Left renal cortex interstitium (tissue), 4 donors: ENCODE measurements at regions not wholly inside any gene's neighbourhood (a gene's known extent, or its start where the extent isn't known, plus 50 kb on each side); places are given as distances from the start of the nearest gene placed in this dataset.
"Not testable (repeated sequence)": the region's sequence is repeated elsewhere in the genome, so short reads cannot be mapped to it uniquely, and the experiment has no call there.

Source experiments
- DNase-seq, 4 donors: peaks; one replicate each; pipeline ENCODE4 v3.0.0-alpha.2; 2013; ENCODE audit warnings: low read depth in 4 of 4, low spot score in 2 of 4, missing footprints in 1 of 4

DNA sequence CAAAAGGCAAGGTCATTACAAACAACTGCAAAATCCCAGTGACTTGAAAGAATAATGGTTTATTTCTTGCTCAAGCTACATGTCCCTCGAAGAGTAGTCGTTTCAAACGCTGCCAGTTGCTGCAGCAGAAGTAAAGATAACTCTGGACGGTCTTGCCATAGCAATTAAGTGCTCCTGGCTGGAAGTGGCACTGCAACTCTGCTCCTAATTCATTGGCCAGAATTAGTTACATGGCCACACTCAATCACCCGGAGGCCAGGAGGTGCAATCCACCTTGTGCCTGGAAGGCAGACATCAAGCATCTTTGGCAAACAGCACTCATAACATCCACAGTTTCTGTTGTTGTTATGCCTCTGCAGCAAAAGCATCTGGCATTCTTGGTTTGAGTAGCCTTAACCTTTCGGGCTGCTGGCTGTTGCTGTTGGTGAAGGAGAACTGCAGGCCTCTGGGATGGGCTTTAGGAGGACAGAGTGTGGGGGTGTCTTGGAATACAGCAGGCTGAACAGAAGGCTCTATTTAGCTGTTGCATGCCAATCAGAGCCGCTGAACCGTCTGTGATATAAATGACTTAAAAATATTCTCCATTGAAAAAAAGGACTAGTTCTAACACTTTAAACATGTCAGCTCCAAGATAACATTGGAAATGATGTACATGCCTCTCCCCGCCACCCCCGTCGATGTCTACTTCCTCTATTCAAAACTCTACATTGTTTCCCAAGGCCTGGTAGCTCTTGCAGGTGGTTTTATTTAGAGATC is 123.5 kb upstream of the DYRK2 start:
- DNase-seq = no peak

DNA sequence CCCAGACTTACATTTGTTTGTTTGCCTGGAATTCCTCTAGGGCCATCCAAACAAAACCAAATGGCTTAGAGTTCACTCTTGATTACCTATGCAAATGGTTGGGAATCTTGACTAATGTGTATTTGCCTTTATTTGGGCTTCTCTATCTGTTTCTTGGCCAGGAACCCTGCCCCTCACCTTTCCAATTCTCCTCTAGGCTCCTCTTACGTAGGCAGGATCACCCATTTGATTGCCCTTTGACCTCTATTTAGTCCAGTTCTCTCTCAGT is 123.0 kb upstream of the DYRK2 start:
- no peak for DNase-seq

DNA sequence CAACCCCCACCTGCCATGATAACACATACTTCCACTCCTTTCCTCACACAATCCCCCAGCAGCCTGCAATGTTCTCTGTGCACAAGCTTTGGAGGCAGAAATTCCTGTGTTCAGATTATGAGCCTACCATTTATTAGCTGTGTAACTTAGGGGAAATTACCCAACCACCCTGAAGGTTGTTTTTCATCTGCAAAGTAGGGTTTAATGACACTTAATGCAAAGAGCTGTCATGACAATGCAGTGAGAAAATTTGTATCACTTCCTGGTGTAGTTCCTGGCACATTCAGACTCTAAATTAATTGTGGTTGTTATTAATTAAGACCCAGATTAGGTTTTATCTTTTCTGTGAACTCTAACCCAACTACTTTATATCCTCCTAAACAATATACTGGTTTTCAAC is 122.4 kb upstream of the DYRK2 start:
- no peak for DNase-seq

DNA sequence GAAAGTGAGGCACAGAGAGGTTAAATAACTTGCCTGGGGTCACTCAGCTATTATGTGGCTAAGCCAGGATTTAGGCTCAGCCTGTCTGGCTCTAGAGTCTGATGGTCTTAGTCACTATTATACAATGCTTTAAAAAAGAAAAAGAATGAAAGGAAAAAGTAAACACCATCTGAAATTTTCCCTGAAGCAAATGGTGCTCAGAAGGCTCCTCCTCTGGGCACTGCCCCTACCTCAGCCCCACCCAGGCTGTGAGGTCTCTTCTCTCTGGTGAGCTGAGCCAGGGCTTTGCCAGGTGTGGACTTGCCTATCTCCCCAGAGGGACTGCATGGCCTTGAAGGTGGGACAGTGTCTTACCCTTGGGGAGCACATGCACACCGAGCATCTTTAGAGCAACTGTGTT is 117.5 kb upstream of the DYRK2 start:
- DNase-seq = no peak

DNA sequence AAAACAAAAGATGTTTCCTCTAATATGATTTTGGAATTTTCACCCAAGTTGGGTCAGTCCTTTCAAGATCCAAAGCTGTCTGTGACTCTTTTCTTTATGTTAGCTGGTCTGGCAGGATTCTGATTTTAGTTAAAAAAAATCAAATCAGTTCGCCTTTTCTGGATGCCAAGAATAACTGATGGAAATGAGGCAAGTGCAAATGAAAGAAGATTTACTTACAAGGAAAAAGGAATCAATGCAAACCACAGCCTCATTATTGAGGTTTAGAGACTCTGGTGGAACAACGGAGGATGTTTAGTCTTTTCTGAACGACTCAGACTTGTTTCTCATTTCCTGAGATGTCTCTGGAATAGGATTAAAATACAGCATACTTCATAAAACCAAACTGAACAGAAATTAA is 117.0 kb upstream of the DYRK2 start:
- DNase-seq = no peak

DNA sequence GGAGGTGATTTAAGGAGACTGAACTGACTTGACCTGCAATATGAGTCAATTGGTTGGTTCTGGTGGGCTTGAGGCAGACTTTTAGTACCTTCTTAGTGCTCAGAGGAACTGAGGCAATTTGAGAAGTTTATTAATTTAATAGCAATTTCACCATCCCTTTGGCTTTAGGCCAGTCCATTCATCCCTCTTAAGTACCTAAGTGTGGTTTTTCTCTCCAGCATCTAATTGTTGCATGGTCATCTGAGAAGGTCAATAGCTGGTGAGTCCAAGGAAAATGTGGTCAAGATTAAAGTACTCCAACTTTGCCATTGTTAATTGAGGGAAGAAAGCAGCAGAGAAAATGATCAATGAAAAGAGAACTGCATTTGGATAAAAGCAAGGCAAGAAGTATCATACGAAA is 115.4 kb upstream of the DYRK2 start:
- DNase-seq = no peak

DNA sequence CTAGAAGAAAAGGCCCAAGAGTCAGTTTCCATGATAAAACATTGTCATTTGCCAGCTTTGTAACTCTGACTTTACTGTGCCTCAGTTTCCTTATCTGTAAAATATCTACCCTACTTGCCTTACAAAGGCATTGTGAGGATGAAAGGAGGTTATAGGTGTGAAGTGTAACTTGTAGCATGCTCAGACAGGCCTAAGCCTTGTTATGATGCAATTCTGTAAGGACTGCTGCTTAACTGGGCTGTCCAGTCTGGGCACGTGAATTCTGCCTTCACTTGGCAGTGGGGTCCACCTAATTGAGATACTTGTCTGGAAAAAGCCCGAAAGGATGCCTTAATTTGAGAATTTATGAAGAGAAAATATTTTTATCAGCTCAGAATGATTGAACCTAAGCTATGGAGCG is 114.5 kb upstream of the DYRK2 start:
- no peak for DNase-seq

DNA sequence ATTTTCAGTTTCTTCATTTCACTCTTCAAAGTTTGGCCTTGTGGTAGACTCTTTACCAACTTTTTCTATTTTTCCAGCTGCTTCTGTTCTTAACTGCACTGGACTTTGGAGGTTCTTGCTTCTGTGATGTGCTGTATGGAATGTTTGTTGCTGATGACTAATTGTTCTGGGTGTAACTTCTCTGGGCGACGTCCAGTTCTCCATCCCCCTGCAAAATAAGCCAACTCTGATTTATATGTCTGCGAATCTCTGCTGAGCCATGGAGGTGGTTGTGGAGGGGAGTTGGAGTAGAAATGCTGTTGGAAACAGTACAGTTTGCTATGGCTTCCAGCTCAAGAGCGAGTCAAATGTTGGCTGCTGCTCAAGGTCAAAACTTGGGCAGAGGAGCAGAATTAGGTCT is 113.9 kb upstream of the DYRK2 start:
- DNase-seq = no peak

DNA sequence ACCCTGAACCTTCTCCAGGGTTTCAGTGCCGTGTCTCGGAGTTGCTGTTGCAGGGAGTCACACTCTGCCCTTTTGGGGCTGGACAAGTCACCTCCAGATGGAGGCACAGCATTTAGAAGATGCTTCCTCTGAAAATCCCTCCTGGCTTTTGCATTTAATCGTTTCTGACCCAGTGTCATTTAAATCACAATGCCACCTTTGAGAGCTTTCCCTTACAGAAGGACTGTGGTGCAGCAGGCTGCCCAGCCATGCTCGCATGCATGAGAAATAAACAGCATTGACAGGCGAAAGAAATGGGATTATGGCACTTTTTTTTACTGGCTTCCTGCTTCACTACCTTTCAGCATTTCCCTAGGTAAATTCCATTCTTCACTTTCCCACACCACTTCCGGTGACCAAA is 113.4 kb upstream of the DYRK2 start:
- no peak for DNase-seq

DNA sequence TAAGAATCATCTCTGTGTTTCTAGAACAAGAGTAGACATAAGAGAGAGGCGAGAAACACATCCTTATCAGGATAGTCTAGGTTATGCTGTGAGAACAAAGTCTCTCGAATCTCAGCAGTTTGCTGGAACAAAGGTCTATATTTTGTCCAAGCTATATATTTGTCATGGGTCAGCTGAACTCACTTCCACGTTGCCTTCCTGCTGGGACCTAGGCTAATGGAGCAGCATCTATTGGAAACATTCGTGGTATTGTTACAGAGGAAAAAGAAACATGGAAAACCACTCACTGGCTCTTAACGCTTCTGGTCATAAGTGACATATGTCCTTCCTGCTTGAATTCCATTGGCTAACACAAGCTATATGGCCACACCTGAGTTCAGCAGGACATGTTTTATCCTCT is 112.6 kb upstream of the DYRK2 start:
- no peak for DNase-seq

DNA sequence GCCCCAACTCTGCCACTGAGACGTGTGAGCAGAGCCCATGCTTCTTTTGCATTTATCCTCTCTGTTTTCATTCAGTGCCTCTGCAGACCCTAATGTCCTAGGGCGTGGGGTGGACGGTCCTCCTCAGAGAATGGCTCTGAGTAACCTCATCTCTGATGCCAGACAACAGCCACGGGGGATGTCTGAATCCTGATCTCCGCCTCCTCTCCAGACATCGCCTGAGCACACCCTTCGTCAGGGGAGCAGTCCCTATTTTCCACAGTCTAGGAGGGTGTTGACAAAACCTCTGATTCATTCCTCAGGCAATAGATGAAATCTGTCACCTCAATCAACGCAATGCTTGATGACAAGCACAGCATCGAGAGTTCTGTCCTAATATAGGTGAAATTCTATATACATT is 109.2 kb upstream of the DYRK2 start:
- no peak for DNase-seq

DNA sequence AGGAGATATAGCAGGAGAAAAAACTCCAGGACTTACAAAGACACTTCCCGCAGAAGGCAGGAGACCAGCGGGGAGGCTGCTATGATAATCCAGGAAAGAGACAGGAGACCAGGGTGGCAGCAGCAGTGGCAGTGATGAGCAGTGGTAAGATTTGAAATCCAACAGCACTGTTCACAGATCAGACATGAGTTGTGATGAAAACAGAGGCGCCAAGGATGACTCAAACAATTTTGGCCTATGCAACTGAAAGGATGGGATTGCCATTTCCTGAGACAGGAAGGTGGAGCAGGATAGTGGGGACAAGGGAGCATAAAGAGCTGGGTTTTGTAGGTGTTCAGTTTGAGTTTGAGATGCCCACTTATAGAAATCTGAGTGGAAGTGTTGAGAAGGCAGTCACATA is 108.6 kb upstream of the DYRK2 start:
- no peak for DNase-seq

DNA sequence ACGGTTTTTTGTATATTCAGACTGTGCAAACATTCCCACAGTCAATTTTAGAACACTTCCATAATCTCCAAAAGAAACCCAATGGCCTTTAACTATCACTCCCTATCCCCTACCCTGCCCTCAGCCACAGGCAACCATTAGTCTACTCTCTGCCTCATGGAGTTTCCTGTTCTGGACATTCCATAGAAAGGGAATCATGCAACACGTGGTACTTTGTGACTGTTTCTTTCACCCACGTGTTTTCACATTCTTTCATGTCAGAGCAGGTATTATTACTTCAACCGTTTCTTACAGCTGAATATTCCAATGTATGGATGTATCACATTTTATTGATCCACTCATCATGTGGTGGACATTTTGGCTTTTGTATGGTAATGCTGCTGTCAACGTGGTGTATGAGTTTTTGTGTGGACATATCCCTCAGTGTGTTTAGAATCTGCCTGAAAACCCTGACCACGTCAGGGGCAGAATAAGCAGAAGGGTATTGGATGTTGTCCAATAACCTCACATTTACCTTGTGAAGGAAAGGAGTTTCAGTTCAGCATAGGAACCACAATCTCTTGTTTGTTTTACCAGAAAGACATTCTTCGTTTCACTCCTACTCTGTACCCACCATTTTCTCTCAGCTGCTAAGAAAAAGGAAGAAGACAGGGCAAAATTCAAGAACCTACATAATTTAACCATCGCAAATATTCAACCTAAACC is 107.5 kb upstream of the DYRK2 start:
- DNase-seq = no peak

DNA sequence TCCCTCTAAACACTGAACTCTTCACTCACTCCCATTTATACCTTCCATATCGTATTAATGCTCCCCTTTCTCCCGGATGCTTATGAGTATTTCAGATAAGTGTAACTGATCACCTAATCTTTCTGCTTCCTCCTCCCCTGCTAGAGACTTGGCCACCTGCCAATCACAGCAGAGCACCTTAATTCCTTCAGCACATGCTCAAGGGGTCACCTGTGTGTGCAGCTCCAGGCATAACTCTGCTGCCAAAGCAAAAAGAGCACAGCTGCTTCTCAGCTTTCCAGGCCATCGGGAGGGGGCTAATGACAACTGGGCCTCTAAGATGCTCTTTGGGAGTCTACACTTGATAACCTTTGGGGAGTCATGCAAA is 106.9 kb upstream of the DYRK2 start:
- DNase-seq = peak in 1 of 4 donors; percentile 20

DNA sequence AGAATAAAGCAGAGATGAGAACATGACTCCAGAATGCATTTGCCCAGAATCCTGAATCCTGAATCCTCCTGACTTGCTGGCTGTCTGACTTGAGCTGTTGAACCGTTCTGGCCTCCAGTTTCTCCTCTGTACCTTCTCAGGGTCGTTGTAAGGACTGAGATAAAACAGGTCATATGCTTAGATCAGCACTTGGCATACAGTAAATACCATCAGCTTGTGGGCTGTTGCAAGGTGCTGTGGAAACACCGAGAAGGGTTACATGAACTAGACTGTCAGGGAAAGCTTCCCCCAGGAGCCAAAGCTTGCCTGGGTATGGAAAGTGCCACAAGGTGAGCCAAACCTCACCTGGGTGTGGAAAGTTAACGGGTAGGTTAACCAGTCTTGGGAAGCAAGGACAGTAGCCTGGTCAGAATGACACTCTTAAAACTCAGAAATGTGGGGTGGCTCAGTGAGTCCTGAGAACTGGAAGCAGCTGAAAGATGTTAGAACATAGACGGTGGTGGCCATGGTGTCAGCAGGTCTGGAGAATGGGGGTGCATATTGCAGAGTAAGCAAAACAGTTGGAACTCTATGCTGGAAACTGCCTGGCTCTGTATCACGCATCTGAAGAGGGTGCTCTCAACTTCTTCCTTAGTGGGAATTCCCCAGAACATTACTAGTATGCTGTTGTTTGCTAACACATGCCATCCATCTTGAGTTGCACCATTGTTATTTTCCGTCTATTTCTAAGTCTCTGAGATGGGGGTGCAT is 105.3 kb upstream of the DYRK2 start:
- no peak for DNase-seq

DNA sequence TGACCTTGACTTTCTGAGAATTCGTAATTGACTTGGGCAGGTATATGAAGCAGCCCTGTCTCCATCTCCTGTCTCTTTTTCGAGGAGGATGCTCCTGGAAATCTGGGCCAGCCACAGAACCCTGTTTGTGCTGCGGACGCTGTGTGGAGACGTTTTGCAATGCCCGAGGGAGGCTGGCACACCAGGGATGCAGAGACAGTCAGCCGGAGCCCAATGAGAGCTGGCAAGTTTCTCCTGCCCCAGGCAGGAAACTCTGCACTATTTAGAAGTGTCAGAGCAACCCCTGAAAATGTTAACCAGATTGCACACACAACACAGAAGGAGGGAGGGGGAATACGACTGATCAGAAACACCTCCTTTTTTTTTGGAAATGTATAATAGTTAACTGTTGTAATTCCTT is 103.2 kb upstream of the DYRK2 start:
- no peak for DNase-seq

DNA sequence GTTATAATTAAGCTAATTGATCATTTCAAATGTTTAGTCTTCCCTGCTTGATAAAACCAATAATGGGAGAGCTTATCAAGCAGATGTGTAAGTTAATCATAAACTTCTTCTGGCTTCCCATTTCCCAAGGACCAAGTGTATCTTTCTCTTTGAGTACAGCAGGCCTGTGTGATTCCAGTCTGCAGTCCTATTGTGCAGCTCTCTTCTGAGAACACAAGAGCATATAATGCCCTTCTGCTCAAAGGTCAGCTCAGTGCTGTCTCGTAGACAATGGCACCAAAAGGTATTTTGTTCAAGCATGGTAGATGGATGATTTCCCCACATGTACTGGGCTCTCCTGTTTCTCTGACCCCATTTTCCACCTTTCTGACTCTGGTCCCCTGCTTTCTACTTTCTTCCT is 101.8 kb upstream of the DYRK2 start:
- DNase-seq = no peak

DNA sequence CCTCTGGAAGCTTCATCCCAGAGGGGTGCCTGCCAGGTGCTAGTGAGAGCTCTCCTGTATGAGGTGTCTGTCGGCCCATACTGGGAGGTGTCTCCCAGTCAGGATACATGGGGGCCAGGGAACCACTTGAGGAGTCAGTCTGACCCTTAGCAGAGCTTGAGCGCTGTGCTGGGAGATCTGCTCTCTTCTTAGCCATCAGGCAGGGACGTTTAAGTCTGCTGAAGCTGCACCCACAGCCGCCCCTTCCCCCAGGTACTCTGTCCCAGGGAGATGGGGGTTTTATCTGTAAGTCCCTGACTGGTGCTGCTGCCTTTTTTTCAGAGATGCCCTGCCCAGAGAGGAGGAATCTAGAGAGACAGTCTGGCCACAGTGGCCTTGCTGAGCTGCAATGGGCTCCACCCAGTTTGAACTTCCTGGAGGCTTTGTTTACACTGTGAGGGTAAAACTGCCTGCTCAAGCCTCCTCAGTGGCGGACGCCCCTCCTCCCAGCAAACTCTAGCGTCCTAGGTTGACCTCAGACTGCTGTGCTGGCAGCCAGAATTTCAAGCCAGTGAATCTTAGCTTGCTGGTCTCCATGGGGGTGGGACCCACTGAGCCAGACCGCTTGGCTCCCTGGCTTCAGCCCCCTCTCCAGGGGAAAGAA is 93.3 kb upstream of the DYRK2 start:
- not testable (repeated sequence) for DNase-seq

DNA sequence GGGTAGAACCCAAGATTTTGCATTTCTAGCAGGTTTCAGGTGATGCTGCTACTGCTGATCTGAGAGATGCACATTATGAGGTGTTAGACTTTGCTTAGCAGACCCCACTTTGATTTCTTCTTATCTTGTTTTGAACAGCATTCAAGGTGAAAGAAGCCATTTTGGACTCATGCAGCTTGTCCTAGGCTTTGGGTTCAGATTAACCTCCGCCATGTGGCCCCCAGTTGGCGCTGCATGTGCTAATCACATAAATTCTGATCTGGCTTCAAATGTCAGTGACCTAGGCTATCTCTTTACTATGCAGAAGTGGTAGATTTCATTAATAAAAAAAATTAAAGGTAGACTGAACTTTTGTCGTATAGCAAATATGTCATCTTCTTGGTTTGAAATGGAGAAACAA is 89.8 kb upstream of the DYRK2 start:
- DNase-seq = no peak

DNA sequence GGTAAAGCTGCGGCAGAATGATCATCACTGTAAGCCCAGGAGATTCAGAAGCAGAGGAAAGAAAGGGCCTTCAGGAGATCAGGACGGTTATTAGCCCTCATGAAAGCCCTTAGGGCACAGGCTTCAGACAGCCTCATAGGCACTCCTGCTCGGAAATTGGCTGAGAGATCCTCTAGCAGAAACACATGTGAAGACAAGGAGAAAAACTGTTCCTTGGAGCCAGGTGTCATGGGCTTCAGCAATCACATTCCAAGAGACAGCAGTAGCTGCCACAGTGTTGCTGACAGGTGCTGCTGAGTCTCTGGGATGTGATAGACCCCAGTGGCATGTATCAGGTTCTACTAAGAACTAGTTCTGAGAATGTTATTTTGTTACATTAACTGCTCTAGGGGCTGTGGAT is 88.8 kb upstream of the DYRK2 start:
- DNase-seq = no peak

DNA sequence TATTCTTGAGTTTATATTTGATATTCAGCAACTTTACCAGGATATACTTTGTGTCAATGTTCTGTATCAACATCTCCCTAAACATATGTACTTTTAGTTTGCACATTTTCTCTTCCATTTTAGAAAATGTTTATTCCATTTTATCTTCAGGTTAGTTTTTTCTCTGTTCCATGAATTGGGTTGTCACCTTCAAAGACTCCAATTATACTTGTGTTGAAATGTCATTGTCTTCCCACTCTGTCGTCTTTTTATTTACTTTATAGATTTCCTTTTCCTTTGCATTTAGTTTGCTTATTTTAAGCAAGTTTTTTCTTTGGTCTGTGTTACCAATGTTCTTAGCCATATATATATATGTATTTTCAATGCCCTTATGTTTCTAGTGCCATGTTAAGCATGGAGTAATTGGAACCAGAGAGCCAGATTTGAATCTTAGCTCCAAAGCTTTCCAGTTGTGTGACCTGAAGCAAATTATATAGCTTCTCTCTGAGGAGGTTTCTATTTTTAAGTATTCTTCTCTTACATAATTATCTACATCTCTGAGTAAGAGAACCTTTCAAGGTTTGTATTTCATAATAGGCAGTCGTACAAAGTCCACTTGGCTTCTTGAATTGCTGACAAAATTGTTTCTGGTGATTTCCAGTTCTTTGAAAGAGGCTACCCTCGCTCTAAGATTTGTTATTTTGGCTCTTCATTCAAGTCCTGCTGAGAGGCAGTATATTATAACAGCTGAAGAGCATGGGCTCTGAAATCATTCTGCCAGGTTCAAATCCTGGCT is 85.8 kb upstream of the DYRK2 start:
- DNase-seq = no peak
